Choroid plexus epithelial cell (primary cell): ENCODE measurements at regions not wholly inside any gene's neighbourhood (a gene's known extent, or its start where the extent isn't known, plus 50 kb on each side); places are given as distances from the start of the nearest gene placed in this dataset.

Experiments used
- DNase-seq: peaks from one replicate; pipeline ENCODE4 v3.0.0-alpha.2; 2010; ENCODE audit warnings: low read depth
- H3K4me3 ChIP-seq: 2 replicates; pipeline ENCODE4 v1.5.1; 2011; ENCODE audit warnings: low read depth, mild to moderate bottlenecking, control low read depth, low read length, moderate library complexity
- CTCF ChIP-seq: conservative IDR thresholded peaks from 2 replicates; pipeline ENCODE4 v1.5.1; 2011; ENCODE audit warnings: low read depth, mild to moderate bottlenecking, control low read depth, inconsistent platforms, low read length, moderate library complexity

DNA sequence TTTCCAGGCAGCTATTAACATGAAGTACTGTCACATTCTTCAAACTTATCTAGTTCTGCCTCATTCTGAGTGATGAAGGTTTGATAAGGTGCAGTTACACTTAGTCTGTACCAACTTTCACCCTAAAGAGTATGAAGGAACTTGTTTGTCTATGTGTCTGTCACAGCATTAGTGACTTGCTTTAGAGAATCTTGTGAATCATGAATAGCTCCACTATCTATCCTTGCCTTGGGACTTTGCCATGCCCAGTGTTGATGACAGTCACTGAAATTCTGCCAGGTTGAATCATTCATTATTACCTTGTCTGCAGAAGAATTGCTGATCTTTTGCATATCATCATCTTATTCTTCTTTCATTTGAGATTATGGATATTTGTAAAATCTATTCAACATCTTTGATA lies 50.9 kb upstream of the A1CF start:
- no peak overlapping the region for H3K4me3 ChIP-seq
- DNase-seq = no peak
- TF ChIP-seq CTCF = no peak

GRCh38 chr10:50937230-50937907 lies 51.9 kb upstream of the A1CF start:
- DNase-seq = peak; percentile 77
- peak; percentile 70 for TF ChIP-seq CTCF

DNA sequence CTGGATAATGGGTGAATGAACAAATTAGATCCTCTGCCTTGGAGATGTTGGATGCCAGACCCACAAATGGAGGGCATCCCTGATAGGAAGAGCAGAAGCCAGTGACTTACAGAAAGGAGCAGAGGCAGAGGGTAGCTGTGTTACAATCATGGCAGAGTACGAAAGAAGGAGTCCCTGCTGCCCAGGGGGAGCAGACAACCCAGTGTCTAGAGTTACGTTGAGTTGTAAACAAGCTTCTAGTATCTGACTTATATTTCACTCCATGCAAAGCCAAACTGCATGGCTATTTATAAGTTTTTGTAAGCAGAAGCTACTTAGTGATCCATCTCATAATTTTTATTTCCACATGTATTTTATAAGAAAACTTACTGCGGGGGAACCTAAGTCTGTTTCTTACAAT lies 56.2 kb upstream of the A1CF start:
- no peak for TF ChIP-seq CTCF
- no peak overlapping the region for H3K4me3 ChIP-seq
- no peak for DNase-seq

More at GRCh38 chr10:50937230-50937907, 51.9 kb upstream of the A1CF start:
- H3K4me3 ChIP-seq = no peak overlapping the region

DNA sequence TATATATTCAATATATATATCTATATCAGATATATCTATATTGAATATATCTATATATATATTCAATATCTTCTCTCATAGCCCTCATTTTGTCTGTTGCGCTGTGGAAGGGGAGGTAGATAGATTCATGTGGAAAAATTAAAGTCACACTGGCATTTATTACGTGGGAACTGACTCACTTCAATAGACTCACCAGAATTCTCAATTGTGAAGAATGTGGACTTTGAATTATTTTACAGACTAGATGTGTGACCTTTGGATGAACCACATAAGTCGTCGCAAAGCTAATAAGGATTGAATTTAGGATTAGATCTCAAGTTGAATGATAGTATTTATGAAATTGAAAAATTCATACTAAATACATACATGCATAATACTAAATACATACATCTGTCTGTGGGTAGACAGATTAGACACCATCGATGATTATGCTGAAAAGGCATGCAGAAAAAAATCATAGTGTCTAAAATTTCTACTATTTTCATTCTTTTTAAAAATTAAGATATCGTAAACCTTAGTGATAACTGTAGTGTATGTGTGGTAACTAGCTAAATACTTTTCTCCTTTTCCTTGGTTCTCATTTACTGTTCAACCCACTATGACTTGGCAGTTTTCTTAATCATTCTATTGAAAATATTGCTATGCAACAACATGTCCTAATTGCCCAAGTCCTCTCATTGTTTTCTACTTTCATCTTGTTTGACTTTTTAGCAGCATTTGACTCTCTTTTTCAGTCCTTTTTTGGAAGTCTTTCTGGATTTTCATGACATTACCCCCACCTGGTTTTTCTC lies 61.8 kb upstream of the A1CF start:
- DNase-seq = peak; percentile 11
- no peak overlapping the region for H3K4me3 ChIP-seq
- no peak for TF ChIP-seq CTCF

DNA sequence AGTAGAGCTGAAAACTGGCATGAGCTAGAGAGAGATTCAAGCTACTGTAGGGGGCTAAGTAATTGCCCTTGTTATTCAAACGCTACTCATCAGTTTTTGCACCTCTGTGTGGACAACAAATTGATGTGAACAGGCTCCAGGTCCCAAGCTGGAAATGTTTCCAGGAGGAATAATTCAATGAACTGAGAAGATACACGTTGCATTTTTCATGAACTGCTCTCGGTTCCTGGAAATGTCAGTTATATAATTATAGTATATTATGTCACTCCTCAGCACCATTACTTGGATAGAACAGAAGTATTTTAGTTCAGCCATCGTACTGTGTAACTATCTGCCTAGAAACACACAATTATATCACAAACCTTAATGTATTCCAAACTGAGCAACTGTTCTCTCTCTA lies 65.9 kb upstream of the A1CF start:
- DNase-seq = no peak
- H3K4me3 ChIP-seq = no peak overlapping the region
- no peak for TF ChIP-seq CTCF

DNA sequence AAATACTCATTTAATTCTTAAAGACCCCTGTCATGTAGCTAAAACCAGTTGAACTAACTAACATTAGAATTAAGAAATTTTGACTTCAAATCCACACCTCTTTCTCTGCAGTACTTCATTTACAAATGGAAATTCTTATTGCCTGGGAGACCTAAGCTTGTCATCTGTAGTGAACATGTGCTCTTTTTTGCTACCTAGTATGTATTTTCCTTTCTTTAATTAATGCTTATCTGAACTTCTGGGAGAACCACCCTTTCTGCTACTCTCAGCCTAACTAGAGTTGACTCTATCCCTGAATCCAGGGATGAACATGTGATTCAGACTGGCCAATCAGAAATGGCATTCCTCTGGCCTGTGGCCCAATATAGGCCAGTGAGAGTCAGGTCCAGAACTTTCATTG lies 75.9 kb upstream of the A1CF start:
- no peak overlapping the region for H3K4me3 ChIP-seq
- peak; percentile 6 for DNase-seq
- no peak for TF ChIP-seq CTCF
